B cell (primary cell): ENCODE measurements at regions not wholly inside any gene's neighbourhood (a gene's known extent, or its start where the extent isn't known, plus 50 kb on each side); places are given as distances from the start of the nearest gene placed in this dataset.

Source experiments
- EZH2 ChIP-seq: IDR thresholded peaks from 2 replicates; pipeline ENCODE4 v1.6.1; 2012; ENCODE audit warnings: borderline replicate concordance, low read depth, mild to moderate bottlenecking, moderate library complexity, low read length; ENCODE audit not compliant: insufficient read depth, poor library complexity, severe bottlenecking
- TF ChIP-seq, protein P1 (sequence below): fragments of 200-600 bp; IDR thresholded peaks from one replicate; pipeline ENCODE4 v1.8.0; 2022; ENCODE audit warnings: antibody characterized with exemption, mild to moderate bottlenecking

- TF ChIP-seq, protein P1, sequence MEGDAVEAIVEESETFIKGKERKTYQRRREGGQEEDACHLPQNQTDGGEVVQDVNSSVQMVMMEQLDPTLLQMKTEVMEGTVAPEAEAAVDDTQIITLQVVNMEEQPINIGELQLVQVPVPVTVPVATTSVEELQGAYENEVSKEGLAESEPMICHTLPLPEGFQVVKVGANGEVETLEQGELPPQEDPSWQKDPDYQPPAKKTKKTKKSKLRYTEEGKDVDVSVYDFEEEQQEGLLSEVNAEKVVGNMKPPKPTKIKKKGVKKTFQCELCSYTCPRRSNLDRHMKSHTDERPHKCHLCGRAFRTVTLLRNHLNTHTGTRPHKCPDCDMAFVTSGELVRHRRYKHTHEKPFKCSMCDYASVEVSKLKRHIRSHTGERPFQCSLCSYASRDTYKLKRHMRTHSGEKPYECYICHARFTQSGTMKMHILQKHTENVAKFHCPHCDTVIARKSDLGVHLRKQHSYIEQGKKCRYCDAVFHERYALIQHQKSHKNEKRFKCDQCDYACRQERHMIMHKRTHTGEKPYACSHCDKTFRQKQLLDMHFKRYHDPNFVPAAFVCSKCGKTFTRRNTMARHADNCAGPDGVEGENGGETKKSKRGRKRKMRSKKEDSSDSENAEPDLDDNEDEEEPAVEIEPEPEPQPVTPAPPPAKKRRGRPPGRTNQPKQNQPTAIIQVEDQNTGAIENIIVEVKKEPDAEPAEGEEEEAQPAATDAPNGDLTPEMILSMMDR, result no peak
- TF ChIP-seq EZH2, result no peak
Measured at GRCh38 chr18:78722929-78723710, 256.5 kb upstream of the SALL3 start.
